ENCODE measurements at regions not wholly inside any gene's neighbourhood (a gene's known extent, or its start where the extent isn't known, plus 50 kb on each side); places are given as distances from the start of the nearest gene placed in this dataset.
"Not testable (repeated sequence)": the region's sequence is repeated elsewhere in the genome, so short reads cannot be mapped to it uniquely, and the experiment has no call there.

- no peak for DNase-seq (ENCODE audit: extremely low read depth, low read depth)
Measured at GRCh38 chr16:25637236-25637635, 54.5 kb upstream of the HS3ST4 start.

DNA sequence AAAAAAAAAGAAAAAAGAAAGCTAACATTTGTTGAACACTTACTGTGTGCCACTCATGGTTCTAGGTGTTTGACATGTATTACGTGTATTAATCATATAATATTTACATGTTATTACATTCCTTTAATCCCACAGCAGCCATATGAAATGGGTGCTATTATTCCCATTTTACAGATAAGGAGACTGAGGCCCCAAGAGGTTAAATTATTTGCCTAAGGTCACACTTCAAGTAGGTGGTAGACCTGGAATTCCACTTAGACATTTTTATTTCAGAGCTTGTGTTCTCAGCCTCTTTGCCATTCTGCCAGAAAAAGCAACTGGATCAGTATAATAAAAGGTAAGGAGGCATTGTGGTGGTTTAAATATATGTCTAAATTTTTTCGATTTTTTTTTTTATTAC lies 55.1 kb upstream of the HS3ST4 start:
- DNase-seq (ENCODE audit: extremely low read depth, low read depth): no peak

DNA sequence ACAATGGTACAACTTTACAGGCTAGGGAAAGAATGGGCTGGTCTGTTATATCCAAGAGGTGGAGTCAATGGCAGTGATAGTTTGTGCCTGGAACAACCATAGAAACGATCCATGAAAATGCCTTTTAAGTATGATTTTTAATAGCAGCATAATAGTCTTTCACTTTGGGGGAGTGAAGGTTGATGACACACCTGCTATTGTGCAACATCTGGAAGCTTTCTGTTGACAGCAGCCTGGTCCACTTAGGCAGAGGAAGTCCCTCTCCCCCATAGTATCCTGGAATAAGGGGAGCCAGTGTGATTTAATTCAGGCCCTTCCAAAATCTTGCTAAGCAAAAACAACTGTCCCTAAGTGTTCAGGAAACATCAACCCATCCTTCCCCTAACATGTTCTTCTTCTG lies 56.3 kb upstream of the HS3ST4 start:
- DNase-seq (ENCODE audit: extremely low read depth, low read depth): no peak

- DNase-seq (ENCODE audit: extremely low read depth, low read depth): peak; percentile 19
Measured at GRCh38 chr16:25633549-25633948, 58.2 kb upstream of the HS3ST4 start.

DNA sequence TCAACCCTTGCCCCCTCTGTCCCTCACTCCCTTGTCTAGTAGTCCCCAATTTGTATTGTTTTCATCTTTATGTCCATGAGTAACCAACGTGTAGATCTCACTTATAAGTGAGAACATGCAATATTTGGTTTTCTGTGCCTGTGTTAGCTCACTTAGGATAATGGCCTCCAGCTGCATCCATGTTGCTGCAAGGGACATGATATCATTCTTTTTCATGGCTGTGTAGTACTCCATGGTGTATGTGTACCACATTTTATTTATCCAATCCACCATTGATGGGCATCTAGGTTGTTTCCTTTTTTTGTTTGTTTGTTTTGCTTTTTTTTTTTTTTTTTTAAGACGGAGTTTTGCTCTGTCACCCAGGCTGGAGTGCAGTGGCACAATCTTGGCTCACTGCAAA lies 63.0 kb upstream of the HS3ST4 start:
- no peak for DNase-seq (ENCODE audit: extremely low read depth, low read depth)

DNA sequence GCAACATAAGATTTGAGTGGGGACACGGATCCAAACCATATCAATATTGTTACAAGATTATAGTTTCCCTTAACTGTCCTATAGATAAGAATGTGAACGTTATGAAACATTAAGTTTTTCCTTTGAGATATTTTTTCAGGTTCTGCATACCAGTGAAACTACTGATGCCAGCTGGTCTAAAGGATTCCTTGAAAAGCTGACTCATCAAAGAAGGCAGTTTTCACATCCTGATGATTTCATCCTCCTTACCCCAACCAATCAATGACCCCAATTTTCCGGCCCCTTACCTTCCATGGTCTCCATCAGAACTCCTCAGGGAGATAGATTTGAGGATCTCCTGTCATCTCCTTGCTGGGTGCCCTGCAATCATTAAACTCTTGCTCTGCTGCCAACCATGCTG lies 64.1 kb upstream of the HS3ST4 start:
- DNase-seq (ENCODE audit: extremely low read depth, low read depth): no peak

DNA sequence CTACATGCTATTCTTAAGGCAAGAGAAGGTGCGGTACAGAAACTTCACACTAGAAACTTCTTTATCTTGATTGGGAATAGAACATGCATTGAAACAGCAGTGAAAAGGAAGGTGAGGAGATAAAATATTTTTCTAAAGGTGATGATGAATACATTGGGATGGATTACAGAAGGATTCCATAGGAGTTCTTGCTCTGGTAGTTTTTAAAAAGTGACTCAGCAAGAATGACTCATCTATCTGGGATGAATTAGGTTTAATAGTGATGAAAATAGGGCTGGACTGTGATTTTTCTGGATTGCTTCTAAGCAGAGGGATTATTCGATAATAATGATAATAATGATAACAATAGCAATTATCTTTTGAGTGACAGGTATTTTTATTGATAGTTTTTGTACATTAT lies 65.6 kb upstream of the HS3ST4 start:
- no peak for DNase-seq (ENCODE audit: extremely low read depth, low read depth)

- DNase-seq (ENCODE audit: extremely low read depth, low read depth): no peak
Measured at GRCh38 chr16:25625620-25626019, 66.1 kb upstream of the HS3ST4 start.

DNA sequence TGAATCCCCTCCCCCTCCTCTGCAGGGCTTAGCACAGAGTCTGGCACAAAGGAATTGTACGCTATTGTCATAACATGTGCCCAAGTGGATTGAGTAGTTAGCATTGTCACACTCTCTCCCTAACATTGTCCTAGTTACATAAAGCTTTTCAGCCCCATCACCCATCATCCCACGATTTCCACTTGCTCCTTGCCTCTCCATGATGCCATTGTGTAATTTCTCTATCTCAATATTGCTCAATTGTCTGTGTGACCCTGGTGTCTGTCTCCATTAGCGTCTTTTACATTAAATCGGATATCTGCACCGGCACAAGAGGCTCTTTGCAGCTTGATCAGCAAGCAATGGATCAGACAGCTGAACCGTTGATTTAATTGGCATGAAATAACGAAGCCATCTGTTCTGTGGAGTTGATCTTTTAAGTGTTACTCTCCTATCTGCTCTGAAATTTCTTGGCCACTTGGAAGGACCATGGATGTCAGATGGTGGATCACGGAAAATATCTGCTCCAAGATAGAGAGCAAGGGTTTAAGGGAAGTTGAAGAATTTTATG lies 77.0 kb upstream of the HS3ST4 start:
- no peak for DNase-seq (ENCODE audit: extremely low read depth, low read depth)

- DNase-seq (ENCODE audit: extremely low read depth, low read depth): no peak
Measured at GRCh38 chr16:25613931-25614330, 77.8 kb upstream of the HS3ST4 start.

DNA sequence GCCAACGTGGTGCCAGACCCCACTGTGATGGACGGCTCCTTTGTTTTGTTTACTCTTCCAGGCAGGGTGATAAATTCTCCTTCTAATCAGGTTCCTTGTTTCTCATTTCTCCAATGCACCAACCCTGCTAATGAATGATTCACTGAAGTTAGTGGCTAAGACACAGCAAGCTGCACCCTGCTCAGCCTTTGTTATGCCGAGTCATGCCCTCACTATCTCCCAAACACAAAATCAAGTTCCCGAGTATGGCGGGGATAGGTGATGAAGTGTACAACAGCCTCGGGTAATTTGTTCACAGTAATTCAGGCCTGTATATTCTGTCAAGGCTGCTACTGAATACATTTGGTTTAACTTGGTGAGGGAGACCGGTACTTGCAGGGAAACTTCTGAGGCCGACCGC lies 83.8 kb upstream of the HS3ST4 start:
- no peak for DNase-seq (ENCODE audit: extremely low read depth, low read depth)

DNA sequence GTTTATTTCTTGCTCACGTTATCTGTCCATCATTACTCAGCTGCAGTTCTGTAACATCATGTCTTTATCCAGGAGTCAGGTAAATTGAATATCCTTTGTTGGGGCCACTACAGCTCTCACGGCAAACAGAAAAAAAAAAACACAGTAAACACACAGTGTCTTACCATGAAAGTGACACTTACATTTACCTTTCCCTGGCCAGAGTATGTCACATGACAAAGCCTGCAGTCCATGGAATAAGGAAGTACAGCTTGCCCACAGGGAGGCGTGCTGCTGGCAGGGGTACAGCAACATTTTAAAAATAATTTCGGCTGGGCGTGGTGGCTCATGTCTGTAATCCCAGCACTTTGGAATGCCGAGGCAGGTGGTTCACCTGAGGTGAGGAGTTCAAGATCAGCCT lies 85.7 kb upstream of the HS3ST4 start:
- DNase-seq (ENCODE audit: extremely low read depth, low read depth): no peak

- DNase-seq (ENCODE audit: extremely low read depth, low read depth): no peak
Measured at GRCh38 chr16:25605381-25605780, 86.4 kb upstream of the HS3ST4 start.

DNA sequence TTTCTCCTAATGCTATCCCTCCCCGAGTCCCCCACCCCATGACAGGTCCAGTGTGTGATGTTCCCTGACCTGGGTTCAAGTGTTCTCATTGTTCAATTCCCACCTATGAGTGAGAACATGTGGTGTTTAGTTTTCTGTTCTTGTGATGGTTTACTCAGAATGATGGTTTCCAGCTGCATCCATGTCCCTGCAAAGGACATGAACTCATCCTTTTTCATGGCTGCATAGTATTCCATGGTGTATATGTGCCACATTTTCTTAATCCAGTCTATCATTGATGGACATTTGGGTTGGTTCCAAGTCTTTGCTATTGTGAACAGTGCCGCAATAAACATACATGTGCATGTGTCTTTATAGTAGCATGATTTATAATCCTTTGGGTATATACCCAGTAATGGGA lies 90.5 kb upstream of the HS3ST4 start:
- DNase-seq (ENCODE audit: extremely low read depth, low read depth): not testable (repeated sequence)

GRCh38 chr16:25596194-25596593 lies 95.6 kb upstream of the HS3ST4 start:
- no peak for DNase-seq (ENCODE audit: extremely low read depth, low read depth)

DNA sequence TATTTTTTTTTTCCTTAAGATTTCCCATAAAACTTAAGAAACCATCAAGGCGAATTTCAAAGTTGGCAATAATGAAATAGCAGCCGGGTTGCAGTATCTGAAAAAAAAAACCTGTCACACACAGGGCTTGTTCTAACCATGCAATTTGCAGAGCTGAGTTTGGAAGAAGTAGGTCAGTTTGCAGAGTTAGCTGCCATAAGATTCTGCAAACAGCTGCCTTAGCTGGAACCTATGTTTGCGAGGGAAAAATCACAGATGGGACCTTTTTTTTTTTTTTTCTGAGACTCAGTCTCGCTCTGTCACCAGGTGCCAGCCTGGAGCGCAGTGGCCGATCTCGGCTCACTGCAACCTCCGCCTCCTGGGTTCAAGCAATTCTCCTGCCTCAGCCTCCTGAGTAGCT lies 98.5 kb upstream of the HS3ST4 start:
- no peak for DNase-seq (ENCODE audit: extremely low read depth, low read depth)

DNA sequence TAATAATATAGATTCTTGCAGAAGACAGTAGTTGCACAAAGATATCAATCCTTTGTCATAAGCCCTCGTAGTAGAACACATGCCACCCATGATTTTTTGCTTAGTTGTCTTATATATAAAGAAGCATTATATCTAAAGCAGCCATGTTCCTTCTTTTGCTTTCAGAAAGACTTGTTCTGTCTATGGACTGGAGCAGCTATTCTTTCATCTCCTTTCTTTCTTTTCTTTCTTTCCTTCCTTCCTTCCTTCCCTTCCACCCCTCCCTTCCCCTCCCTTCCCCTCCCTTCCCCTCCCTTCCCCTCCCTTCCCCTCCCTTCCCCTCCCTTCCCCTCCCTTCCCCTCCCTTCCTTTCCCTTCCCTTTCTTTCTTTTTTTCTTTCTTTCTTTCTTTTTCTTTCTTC lies 104.0 kb upstream of the HS3ST4 start:
- no peak for DNase-seq (ENCODE audit: extremely low read depth, low read depth)

GRCh38 chr16:25586826-25587225 lies 104.9 kb upstream of the HS3ST4 start:
- DNase-seq (ENCODE audit: extremely low read depth, low read depth): no peak

DNA sequence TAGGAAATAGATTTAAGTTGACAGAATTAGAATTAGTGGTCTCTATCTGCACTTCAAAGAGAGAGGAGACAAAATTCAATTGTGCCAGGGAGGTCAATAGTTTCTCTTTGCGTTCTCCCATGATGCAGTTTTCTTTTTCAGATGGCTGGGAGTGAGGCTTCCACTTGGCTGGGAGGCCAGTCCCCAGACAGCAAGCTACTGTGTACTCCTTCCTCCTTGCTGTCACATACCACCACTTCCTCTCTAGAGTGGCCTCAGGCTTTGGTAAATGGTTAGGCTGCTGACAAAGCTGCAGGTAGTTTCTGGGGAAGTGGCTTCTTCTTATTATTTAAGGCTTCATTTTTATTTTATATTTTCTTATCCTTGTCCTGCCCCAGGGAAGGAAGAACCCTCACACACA lies 106.2 kb upstream of the HS3ST4 start:
- DNase-seq (ENCODE audit: extremely low read depth, low read depth): no peak

DNA sequence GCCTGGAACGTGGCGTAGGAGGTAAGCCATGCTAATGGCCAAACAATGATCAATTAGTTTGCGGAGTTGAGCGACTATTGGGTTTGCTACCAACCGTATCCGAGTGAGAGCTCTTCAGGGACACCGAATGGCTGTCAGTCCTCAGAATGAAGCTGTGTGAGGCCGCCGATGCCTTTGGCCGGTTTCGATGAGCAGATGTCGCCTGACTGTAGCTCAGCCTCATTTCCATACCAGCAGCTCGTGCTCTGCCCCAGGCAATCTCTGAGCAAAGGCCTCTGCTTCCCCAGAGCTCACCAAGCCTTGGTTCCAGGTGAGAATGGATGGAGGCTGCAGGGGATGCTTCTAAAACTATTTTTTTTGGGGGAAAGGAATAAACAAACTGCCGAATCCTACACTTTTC lies 111.7 kb upstream of the HS3ST4 start:
- DNase-seq (ENCODE audit: extremely low read depth, low read depth): no peak

DNA sequence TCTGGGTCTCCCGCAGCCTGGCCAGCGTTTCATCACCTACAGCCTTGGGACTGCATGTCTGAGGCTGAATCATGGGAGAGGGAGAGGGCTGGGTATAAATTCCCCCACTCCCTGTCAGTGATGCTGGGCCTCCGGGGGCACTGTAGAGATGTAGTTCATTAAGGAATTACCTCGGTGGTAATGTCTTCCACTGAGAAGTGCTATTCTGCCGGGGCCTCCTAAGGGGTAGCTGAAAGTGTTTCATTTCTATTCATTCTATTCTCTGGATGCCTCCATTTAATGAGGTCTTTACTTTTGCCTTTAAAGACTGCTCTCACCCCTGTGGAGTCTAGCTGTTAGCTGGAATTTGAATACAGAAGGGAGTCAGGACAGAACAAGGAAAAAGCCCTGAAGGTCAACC lies 116.4 kb upstream of the HS3ST4 start:
- no peak for DNase-seq (ENCODE audit: extremely low read depth, low read depth)

GRCh38 chr16:25571712-25572111 lies 120.0 kb upstream of the HS3ST4 start:
- DNase-seq (ENCODE audit: extremely low read depth, low read depth): no peak

DNA sequence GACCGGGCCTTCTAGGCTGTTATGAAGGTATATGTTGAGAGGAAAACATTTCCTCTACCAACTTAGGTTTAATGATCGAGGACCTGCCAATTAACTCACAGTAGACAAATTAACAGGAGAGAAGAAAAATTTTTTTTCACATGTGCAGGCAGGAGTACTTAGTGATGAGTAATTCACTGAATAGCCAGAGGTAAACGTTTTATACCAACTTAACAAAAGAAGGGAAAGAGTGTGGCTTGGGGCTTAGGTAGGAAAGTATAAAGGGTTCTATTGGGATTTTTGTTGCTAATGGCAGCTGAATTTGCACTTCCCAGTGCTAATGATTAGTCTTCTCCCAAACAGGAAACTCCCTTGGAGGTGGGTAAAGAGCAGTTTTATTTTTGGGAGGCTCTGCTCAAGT lies 121.6 kb upstream of the HS3ST4 start:
- no peak for DNase-seq (ENCODE audit: extremely low read depth, low read depth)

DNA sequence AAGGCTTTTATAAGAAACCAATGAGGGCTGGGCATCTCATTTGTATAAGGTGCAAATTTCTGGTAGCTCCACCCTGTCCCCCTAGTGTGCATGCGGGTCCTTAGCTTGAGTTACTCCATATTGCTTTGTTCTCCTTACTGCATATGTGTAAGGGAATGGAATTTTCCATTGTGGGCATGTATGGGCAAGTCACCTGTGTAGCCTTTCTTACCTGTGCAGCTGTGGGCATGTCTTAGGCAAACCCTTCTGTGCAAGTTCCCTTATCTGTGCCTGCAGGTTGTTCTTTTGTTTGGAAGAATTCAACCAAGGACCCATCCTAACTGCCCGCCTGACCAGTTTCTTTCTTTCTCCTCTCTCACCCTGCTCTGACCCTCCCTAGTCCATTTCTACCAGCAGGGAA lies 122.8 kb upstream of the HS3ST4 start:
- no peak for DNase-seq (ENCODE audit: extremely low read depth, low read depth)

Measured in NCI-H460 (cell line).